Neural crest cell (in vitro differentiated cells): ENCODE measurements at regions not wholly inside any gene's neighbourhood (a gene's known extent, or its start where the extent isn't known, plus 50 kb on each side); places are given as distances from the start of the nearest gene placed in this dataset.

Source experiments
- DNase-seq: peaks from one replicate; pipeline ENCODE4 v3.0.0; 2021; ENCODE audit warnings: low read depth, mixed read lengths, low spot score
- H3K27ac Mint-ChIP-seq: one replicate; pipeline ENCODE4 v1.8.0; 2021; ENCODE audit warnings: mild to moderate bottlenecking, mixed read lengths; ENCODE audit not compliant: unreplicated experiment
- H3K27me3 Mint-ChIP-seq: 2 replicates; pipeline ENCODE4 v1.8.0; 2021; ENCODE audit warnings: low read depth, mild to moderate bottlenecking, mixed read lengths
- H3K36me3 Mint-ChIP-seq: 2 replicates; pipeline ENCODE4 v1.8.0; 2021; ENCODE audit warnings: low read depth, mild to moderate bottlenecking, mixed read lengths
- H3K4me1 Mint-ChIP-seq: 2 replicates; pipeline ENCODE4 v1.8.0; 2021; ENCODE audit warnings: mixed read lengths
- H3K4me3 Mint-ChIP-seq: one replicate; pipeline ENCODE4 v1.8.0; 2021; ENCODE audit warnings: mild to moderate bottlenecking, mixed read lengths
- H3K9me3 Mint-ChIP-seq: 2 replicates; pipeline ENCODE4 v1.8.0; 2021; ENCODE audit warnings: mixed read lengths
- TF ChIP-seq, protein P1 (sequence below): fragments of 200-600 bp; sonication (generic); conservative IDR thresholded peaks from 2 replicates; pipeline ENCODE4 v1.5.0; 2021; ENCODE audit warnings: antibody characterized with exemption, mild to moderate bottlenecking

DNA sequence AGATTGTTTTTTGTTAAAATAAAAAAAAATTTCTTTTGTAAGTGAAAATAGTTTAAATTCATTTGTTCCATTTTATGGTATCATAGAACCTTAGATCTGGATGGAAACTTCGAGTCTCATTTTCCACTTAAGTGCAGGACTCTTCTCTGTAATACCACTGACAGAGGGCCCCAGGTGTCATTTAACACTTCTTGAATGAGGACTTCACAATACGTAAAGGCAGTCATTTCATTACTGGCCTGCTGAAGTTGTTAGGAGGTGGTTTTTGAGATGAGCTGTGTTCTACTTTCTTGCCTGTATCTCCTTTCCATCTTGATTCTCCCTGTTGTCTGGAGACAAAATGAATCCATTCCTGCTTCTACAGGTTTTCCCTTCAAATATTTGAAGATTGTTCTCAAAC, 455.3 kb downstream of the DMRT2 start:
- Mint-ChIP-seq H3K4me3 (no peak overlapping the region), H3K9me3 (peaks cover 11% of the 10 kb centered on the region), H3K27ac (no peak overlapping the region), H3K36me3 (no peaks in the 10 kb centered on the region), H3K27me3 (peaks cover 5% of the 10 kb centered on the region), H3K4me1 (no peaks in the 10 kb centered on the region)
- TF ChIP-seq, protein P1, sequence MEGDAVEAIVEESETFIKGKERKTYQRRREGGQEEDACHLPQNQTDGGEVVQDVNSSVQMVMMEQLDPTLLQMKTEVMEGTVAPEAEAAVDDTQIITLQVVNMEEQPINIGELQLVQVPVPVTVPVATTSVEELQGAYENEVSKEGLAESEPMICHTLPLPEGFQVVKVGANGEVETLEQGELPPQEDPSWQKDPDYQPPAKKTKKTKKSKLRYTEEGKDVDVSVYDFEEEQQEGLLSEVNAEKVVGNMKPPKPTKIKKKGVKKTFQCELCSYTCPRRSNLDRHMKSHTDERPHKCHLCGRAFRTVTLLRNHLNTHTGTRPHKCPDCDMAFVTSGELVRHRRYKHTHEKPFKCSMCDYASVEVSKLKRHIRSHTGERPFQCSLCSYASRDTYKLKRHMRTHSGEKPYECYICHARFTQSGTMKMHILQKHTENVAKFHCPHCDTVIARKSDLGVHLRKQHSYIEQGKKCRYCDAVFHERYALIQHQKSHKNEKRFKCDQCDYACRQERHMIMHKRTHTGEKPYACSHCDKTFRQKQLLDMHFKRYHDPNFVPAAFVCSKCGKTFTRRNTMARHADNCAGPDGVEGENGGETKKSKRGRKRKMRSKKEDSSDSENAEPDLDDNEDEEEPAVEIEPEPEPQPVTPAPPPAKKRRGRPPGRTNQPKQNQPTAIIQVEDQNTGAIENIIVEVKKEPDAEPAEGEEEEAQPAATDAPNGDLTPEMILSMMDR = no peak
- no peak for DNase-seq

DNA sequence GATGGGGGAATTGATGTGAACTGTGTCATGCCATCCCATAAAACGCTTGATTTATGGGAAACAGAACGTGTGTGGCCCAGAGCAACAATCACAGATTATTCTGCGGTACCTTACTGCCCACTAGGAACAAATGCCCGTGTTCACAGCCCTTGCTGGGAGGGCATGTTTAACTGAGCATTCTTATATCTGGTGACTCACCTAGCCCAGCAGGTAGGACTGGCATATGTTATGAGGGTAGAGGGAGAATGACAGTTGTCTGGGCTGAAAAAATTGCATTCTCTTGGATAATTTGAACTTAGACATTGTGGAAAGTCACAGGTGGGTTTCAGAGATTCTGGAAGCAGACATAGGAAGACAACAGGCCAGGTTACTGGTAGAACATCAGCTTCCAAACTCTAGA, 460.6 kb downstream of the DMRT2 start:
- DNase-seq = no peak
- Mint-ChIP-seq H3K4me3 (no peak overlapping the region), H3K9me3 (peaks cover 19% of the 10 kb centered on the region), H3K27me3 (peaks cover 6% of the 10 kb centered on the region), H3K4me1 (no peaks in the 10 kb centered on the region), H3K27ac (no peak overlapping the region), H3K36me3 (no peaks in the 10 kb centered on the region)
- TF ChIP-seq, protein P1 = no peak

DNA sequence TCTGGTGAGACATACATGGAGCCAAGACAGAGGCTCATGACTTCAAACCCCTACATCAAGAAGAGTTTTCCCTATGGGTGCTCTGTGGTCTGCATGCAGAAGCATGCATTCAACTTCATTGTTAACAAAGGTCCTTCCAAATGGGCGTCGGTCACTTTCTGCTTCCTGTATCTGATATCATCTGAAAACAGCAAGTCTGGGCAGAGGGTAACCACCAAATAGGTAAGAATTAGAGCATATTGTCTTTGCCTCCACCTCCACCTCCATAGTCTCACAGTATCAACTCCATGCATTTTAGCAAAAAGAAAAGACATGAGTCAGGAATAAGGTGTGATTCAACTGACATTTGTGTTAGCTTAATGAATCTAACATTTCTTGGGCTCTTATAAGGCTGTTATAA, 462.9 kb downstream of the DMRT2 start:
- Mint-ChIP-seq H3K36me3 (no peaks in the 10 kb centered on the region), H3K9me3 (peaks cover 14% of the 10 kb centered on the region), H3K27me3 (peaks cover 4% of the 10 kb centered on the region), H3K27ac (no peak overlapping the region), H3K4me3 (no peak overlapping the region), H3K4me1 (no peaks in the 10 kb centered on the region)
- TF ChIP-seq, protein P1 = no peak
- no peak for DNase-seq

DNA sequence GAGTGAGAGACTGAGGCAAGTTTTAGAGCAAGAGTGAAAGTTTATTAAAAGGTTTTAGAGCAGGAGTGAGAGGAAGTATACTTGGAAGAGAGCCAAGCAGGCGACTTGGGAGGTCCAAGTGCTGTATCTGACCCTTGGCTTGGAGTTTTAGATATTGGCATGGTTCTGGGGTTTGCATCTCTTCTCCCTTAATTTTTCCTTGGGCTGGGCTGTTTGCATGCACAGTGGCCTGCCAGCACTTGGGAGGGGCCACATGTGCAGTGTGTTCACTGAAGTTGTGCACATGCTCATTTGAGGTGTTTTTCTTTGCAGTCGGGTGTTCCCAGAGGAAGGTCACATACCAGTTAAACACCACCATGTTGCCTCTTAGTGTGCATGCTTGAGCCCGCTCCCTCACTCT, 464.1 kb downstream of the DMRT2 start:
- TF ChIP-seq, protein P1 = no peak
- DNase-seq = no peak
- Mint-ChIP-seq H3K27ac (no peak overlapping the region), H3K9me3 (peaks cover 14% of the 10 kb centered on the region), H3K36me3 (no peaks in the 10 kb centered on the region), H3K27me3 (peaks cover 4% of the 10 kb centered on the region), H3K4me3 (no peak overlapping the region), H3K4me1 (no peaks in the 10 kb centered on the region)

DNA sequence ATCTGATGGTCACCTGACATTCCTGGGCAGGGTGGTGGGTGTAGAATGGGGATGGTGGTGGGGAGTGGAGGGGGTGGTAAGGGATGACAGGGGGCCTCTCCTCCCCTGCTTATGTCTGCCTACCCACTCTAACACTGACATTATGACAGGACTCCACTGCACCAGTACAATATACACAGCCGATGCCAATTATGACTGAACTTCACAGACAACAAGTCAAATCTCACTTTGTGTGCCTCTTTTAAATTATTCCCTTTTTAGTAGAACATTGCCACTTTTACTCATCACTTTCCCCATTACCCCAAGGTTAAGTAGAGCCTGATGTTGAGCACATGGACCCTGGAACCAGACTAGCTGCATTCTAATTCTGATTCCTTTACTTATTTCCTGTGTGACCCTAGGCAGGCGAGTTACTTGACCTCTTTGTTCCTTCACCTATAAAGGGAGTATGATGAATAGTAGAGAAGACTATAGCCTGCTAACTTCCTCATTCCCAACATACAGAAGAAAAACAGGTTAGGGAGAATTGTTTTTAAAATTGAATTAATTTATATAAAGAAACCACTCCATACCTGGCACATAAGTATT, 464.7 kb downstream of the DMRT2 start:
- DNase-seq = no peak

More for the DNA sequence above, 464.7 kb downstream of the DMRT2 start:
- H3K27me3 Mint-ChIP-seq = peaks cover 4% of the 10 kb centered on the region
- H3K4me3 Mint-ChIP-seq = no peak overlapping the region
- no peaks in the 10 kb centered on the region for H3K4me1 Mint-ChIP-seq
- no peak overlapping the region for H3K27ac Mint-ChIP-seq
- H3K36me3 Mint-ChIP-seq = no peaks in the 10 kb centered on the region
- peaks cover 14% of the 10 kb centered on the region for H3K9me3 Mint-ChIP-seq
- TF ChIP-seq, protein P1 = no peak
